ENCODE measurements at regions not wholly inside any gene's neighbourhood (a gene's known extent, or its start where the extent isn't known, plus 50 kb on each side); places are given as distances from the start of the nearest gene placed in this dataset.

- no peak for DNase-seq (ENCODE audit: low read depth)
- TF ChIP-seq CTCF (conservative IDR thresholded peaks at IDR 0.05; ENCODE audit: control insufficient read depth, insufficient read depth, low read depth, low read length), result no peak
- no peak overlapping the region for H3K4me3 ChIP-seq (ENCODE audit: control insufficient read depth, low read depth, low read length)
Measured at GRCh38 chr14:46464341-46464740, 187.2 kb downstream of the RPL10L start.

GRCh38 chr14:46451800-46452199 is 199.8 kb downstream of the RPL10L start:
- no peak for TF ChIP-seq CTCF (conservative IDR thresholded peaks at IDR 0.05; ENCODE audit: control insufficient read depth, insufficient read depth, low read depth, low read length)
- H3K4me3 ChIP-seq (ENCODE audit: control insufficient read depth, low read depth, low read length), result no peak overlapping the region
- no peak for DNase-seq (ENCODE audit: low read depth)

GRCh38 chr14:46444666-46445065 is 206.9 kb downstream of the RPL10L start:
- no peak overlapping the region for H3K4me3 ChIP-seq (ENCODE audit: control insufficient read depth, low read depth, low read length)
- no peak for TF ChIP-seq CTCF (conservative IDR thresholded peaks at IDR 0.05; ENCODE audit: control insufficient read depth, insufficient read depth, low read depth, low read length)
- no peak for DNase-seq (ENCODE audit: low read depth)

- H3K4me3 ChIP-seq (ENCODE audit: control insufficient read depth, low read depth, low read length), result no peak overlapping the region
- no peak for TF ChIP-seq CTCF (conservative IDR thresholded peaks at IDR 0.05; ENCODE audit: control insufficient read depth, insufficient read depth, low read depth, low read length)
- DNase-seq (ENCODE audit: low read depth), result no peak
Measured at GRCh38 chr14:46433381-46433780, 218.2 kb downstream of the RPL10L start.

GRCh38 chr14:46432516-46432915 is 219.1 kb downstream of the RPL10L start:
- TF ChIP-seq CTCF (conservative IDR thresholded peaks at IDR 0.05; ENCODE audit: control insufficient read depth, insufficient read depth, low read depth, low read length), result no peak
- DNase-seq (ENCODE audit: low read depth), result no peak
- no peak overlapping the region for H3K4me3 ChIP-seq (ENCODE audit: control insufficient read depth, low read depth, low read length)

GRCh38 chr14:46417066-46417465 is 234.5 kb downstream of the RPL10L start:
- TF ChIP-seq CTCF (conservative IDR thresholded peaks at IDR 0.05; ENCODE audit: control insufficient read depth, insufficient read depth, low read depth, low read length), result no peak
- no peak overlapping the region for H3K4me3 ChIP-seq (ENCODE audit: control insufficient read depth, low read depth, low read length)
- no peak for DNase-seq (ENCODE audit: low read depth)
